ENCODE measurements at regions not wholly inside any gene's neighbourhood (a gene's known extent, or its start where the extent isn't known, plus 50 kb on each side); places are given as distances from the start of the nearest gene placed in this dataset.

- H3K4ac ChIP-seq (ENCODE audit: low read depth, low read length), result no peak overlapping the region
- Mint-ChIP-seq H3K36me3 (ENCODE audit: insufficient read depth in 1 of 3, low read depth in 3 of 3) (no peaks in the 10 kb centered on the region), H3K4me3 (no peak overlapping the region), H3K9me3 (no peaks in the 10 kb centered on the region; a peak in 1 of 5 replicates), H3K4me1 (no peaks in the 10 kb centered on the region), H3K27ac (no peak overlapping the region), H3K27me3 (ENCODE audit: low read depth) (peaks cover 2% of the 10 kb centered on the region; the same call in 1 of the 2 replicates)
- H4K5ac ChIP-seq (ENCODE audit: insufficient read length, low read depth, low read length), result no peak overlapping the region
- H3K14ac ChIP-seq (ENCODE audit: insufficient read depth, low read length), result no peak overlapping the region
- no peak overlapping the region for H4K91ac ChIP-seq (ENCODE audit: insufficient read length, low read depth, low read length)
- no peak for DNase-seq
- H2BK12ac ChIP-seq (ENCODE audit: insufficient read length, low read depth, low read length), result no peak overlapping the region
- no peak overlapping the region for H2BK120ac ChIP-seq (ENCODE audit: low read depth, low read length, poor library complexity, severe bottlenecking)
- H3K79me2 ChIP-seq (ENCODE audit: insufficient read depth, low read length), result no peaks in the 10 kb centered on the region
- H2AK5ac ChIP-seq (ENCODE audit: insufficient read length, low read length), result no peak overlapping the region
- no peak overlapping the region for H3K27ac ChIP-seq (ENCODE audit: insufficient read length, low read depth, low read length)
- H3K23me2 ChIP-seq (ENCODE audit: insufficient read length, low read depth, low read length, poor library complexity, severe bottlenecking), result no peaks in the 10 kb centered on the region
- no peaks in the 10 kb centered on the region for H3K27me3 ChIP-seq (ENCODE audit: insufficient read depth, low read length)
- no peak overlapping the region for H2BK20ac ChIP-seq (ENCODE audit: low read depth, low read length, poor library complexity, severe bottlenecking)
- no CpG with 5 or more reads among the region's 8 CpGs for WGBS (ENCODE audit: extremely low coverage, insufficient read length, low lambda C conversion rate)
- H3K4me1 ChIP-seq (ENCODE audit: insufficient read depth, low read length), result no peaks in the 10 kb centered on the region
- no peak overlapping the region for H3T11ph ChIP-seq (ENCODE audit: low read length)
- H3K79me1 ChIP-seq (ENCODE audit: insufficient read depth, low read depth, low read length, poor library complexity, severe bottlenecking), result no peaks in the 10 kb centered on the region
- H2AFZ ChIP-seq (ENCODE audit: low read length), result no peak overlapping the region
- no peak overlapping the region for H2BK15ac ChIP-seq (ENCODE audit: low read depth, low read length)
- H3K4me2 ChIP-seq (ENCODE audit: insufficient read depth, insufficient read length, low read length), result no peak overlapping the region
- no peak overlapping the region for H3K18ac ChIP-seq (ENCODE audit: insufficient read length, low read depth, low read length)
- TF ChIP-seq CTCF (conservative IDR thresholded peaks at IDR 0.05), result no peak
- no peak overlapping the region for H3K56ac ChIP-seq (ENCODE audit: insufficient read length, low read depth, low read length)
- no peak overlapping the region for H3K23ac ChIP-seq (ENCODE audit: insufficient read length, low read depth, low read length)
- no peak overlapping the region for H3K9ac ChIP-seq (ENCODE audit: extremely low read depth, insufficient read length, low read length)
- H4K8ac ChIP-seq (replicated peaks; ENCODE audit: insufficient read length, low read depth, low read length), result no peak overlapping the region
- no peak overlapping the region for H2BK5ac ChIP-seq (ENCODE audit: insufficient read length, low read length)
- no peaks in the 10 kb centered on the region for H4K20me1 ChIP-seq (ENCODE audit: control insufficient read depth, insufficient read depth, insufficient read length)
- no peaks in the 10 kb centered on the region for H3K9me3 ChIP-seq (ENCODE audit: control insufficient read depth, low read depth, low read length)
These were observed 482.2 kb upstream of the NBEA start for GRCh38 chr13:34459856-34460255.

Measured in H9 (cell line).